ENCODE measurements at regions not wholly inside any gene's neighbourhood (a gene's known extent, or its start where the extent isn't known, plus 50 kb on each side); places are given as distances from the start of the nearest gene placed in this dataset.

DNA sequence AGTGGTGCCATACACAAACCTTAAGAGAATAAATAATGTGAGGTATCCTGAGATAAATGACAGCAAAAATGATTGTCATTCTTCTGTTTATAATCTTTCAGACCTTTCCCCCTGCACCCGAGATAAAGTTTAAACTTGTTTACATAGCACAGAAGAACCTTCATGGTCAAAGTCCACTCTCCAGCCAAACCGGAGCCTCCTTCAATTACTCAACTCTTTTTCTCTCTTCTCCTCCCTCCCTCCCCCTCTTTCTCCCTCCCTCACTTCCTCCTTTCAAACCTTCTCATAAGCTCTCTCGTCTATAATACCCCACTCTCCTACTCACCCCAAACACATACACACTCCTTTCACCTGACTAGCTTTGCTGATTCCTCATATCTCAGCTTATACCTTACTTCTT, 198.9 kb downstream of the EFHB start:
- ATAC-seq (no peak), DNase-seq (ENCODE audit: low spot score) (no peak)

DNA sequence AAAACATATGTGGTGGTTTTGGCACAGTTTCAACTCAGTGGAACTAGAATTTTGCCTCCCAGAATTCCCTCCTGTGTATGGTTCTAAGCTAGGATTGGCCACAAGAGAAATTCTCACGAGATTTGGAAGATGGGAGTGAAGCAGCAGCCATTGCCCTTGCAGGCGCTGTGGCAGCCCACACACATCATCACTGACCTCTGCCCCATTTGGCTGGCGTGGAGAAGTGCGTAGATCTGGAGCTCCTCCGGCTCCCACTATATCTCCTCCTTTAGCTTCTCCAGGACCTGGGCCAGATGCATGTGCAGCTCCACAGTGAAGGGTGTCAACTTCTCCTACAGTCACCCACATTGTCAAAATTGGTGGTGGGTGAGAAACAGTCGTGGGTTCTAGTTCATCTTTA, 199.6 kb downstream of the EFHB start:
- ATAC-seq = no peak
- DNase-seq (ENCODE audit: low spot score) = no peak
- intact Hi-C loops (cut with DNase I) = no loop called here

More for the DNA sequence above, 198.9 kb downstream of the EFHB start:
- intact Hi-C loops (cut with DNase I) = no loop called here

DNA sequence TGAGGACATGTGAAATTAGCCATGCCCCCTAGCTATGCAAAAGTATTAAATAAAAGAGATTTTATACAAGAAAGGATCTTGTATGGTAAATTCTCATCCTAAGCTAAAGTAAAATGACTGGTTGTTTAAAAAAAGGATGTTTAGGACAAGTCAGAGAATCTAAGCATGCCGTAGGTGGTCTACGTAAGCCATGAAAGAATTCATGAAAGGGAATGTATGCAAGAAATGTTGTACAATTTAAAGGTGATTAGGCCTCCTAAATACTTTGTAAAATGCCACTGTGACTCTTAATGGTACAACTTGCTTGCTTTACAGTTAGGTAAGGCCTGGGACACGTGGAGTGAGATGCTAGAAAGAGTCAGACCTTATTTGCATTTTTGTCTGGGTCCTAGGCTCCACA, 209.0 kb downstream of the EFHB start:
- ATAC-seq (no peak), DNase-seq (ENCODE audit: low spot score) (no peak)
- intact Hi-C loops (cut with DNase I) = no loop called here

DNA sequence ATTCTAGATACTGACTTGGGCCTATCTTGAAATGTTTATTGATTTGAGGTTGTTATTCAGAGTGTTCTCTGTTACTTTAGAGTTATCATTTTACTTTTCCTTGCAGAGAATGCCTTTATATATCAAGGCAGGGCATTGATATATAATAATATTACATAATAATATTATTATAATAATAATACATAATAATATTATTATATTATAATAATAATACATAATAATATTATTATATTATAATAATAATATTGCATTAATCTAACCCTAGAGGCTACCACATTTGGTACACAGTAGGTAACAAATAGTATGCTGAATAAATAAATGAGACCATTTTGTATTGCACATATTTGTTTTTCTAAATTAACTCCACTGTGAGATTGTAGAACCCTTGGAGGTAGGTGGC, 216.3 kb downstream of the EFHB start:
- ATAC-seq = no peak
- intact Hi-C loops (cut with DNase I) = no loop called here
- no peak for DNase-seq (ENCODE audit: low spot score)

DNA sequence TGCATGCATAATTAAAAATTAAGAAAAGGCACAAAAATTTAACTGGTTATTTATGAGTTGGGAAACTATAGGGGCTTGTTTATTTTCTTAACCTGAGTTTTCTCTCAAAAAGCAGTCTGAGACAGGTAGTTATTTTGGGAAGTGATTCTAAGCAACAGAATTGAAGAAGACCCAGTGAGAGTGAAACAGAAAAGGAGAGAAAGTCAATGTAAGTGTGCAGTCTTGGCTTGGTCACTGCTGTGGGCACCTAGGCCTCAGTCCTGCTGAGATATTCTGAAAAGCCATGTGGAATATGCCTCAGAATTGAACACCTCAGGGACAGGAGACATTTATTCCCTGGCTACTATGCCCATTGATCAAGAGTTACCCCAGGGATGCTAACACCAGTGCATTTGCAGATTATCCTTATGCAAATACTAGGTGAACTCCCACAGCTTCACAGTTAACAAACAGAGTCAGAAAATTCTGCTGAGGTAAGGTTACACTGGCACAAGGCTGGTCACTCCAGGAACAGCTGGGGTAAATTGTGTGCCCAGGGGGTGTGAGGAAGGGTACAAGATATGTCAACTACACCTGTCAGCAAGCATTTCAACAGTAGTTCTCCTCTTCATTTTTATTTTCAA, 222.7 kb downstream of the EFHB start:
- no peak for ATAC-seq
- DNase-seq (ENCODE audit: low spot score) = no peak
- intact Hi-C loops (cut with DNase I) = no loop called here

DNA sequence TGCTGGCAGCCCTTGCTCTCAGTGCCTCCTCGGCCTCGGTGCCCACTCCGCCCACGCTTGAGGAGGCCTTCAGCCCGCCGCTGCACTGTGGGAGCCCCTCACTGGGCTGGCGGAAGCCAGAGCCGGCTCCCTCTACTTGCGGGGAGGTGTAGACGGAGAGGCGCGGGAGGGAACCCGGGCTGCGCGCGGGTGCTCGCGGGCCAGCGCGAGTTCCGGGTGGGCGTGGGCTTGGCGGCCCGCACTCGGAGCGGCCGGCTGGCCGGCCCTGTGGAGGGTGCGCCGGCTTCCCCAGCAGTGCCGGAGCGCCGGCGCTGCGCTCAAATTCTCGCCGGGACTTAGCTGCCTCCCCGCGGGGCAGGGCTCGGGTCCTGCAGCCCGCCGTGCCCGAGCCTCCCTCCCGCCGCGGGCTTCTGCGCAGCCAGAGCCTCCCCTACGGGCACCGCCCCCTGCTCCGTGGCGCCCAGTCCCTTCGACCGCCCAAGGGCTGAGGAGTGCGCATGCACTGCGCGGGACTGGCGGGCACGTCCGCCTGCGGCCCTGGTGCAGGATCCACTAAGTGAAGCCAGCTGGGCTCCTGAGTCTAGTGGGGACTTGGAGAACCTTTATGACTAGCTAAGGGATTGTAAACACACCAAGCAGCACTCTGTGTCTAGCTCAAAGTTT, 231.5 kb downstream of the EFHB start:
- intact Hi-C loops (cut with DNase I) = no loop called here
- ATAC-seq (no peak), DNase-seq (ENCODE audit: low spot score) (no peak)

DNA sequence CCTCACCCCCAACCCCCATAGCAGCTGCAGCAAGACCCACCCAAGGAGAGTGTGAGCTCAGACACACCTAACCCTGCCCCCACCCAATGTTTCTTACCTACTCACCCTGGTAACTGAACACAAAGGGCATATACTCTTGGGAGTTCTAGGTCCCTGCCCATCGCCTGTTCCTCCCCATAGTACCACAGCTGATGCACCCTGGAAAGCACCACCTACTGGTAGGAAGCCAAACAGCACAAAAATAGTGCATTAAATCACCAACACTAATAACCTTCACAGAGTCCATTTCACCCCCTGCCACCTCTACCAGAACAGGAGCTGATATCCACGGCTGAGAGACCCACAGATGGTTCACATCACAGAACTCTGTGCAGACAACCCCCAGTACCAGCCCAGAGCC, 245.2 kb downstream of the EFHB start:
- DNase-seq (ENCODE audit: low spot score) (no peak), ATAC-seq (no peak)
- intact Hi-C loops (cut with DNase I) = no loop called here

DNA sequence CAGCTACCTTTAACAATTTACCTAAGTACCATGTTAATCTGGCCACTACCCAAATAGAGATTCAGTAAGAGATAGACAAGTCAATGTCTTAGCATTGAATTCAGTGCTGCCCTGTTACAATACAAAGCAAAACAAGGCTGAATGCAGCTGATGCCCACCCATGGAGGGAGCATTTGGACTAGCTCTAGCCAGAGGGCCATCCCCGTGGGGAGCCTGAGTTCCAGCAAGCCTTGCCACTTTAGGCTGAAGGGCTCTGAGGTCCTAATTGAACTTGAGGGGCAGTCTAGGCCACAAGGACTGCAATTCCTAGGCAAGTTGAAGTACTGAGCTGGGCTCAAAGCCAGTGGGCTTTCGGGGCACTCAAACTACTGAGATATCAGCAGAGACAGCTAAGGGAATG, 265.9 kb downstream of the EFHB start:
- no peak for ATAC-seq
- no peak for DNase-seq (ENCODE audit: low spot score)
- intact Hi-C loops (cut with DNase I) = no loop called here

DNA sequence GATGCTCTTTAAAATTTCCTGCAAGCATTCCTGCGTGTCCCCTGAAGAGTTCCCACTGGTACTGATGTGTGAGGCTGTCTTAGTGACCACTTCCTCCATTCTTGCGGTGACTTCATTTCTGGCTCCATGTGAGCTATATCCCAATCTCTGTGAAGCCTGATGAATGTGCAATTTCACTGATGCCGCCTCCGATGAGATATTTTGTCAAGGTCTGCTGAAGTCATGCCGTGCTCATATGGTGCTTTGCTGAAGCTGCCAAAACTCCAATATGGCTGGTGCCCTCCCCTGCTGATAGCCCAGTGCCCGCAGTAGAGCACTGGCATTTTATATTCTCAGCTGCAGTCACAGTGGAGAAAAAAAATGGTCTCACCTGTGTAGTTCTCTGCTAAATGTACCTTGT, 271.5 kb downstream of the EFHB start:
- DNase-seq (ENCODE audit: low spot score) = no peak
- intact Hi-C loops (cut with DNase I) = no loop called here
- ATAC-seq = no peak

DNA sequence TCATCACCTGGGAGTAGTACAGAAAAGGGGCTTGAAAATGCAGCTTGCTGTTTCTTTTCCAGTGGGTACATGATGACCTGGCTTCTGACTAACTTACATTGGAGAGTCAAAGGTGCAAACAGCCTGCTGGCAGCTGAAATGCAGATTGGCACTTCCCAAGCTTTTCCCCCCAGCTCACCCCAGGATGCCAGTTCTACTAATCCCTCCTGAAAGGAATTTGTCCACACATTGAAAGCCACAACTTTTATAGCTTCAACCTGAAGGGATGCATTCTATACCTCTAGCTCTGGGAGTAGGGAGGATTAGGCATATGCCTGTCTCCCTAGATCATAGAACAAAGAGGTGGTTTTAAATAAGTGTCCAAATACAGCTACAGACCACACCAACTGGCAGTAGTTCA, 281.7 kb downstream of the EFHB start:
- intact Hi-C loops (cut with DNase I) = no loop called here
- DNase-seq (ENCODE audit: low spot score) = no peak
- no peak for ATAC-seq

DNA sequence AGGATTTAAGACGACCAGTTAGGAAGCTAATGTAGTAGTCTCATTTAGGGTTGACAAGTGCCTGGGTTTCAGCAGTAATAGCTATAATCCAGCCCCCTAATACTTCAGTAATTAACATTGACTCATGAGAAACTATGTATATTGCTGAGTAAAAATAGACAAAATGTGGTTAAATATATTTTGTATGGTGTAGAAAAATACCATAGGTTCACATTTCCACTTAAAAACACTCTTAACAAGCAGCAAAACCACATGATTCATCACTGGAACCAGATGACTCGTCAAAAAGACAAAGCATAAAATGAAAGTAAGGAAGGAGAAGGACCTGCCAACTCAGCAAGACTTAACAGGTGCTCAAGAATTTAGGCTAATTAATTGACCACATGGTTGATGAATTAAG, 288.9 kb downstream of the EFHB start:
- DNase-seq (ENCODE audit: low spot score) (no peak), ATAC-seq (no peak)
- intact Hi-C loops (cut with DNase I) = no loop called here

DNA sequence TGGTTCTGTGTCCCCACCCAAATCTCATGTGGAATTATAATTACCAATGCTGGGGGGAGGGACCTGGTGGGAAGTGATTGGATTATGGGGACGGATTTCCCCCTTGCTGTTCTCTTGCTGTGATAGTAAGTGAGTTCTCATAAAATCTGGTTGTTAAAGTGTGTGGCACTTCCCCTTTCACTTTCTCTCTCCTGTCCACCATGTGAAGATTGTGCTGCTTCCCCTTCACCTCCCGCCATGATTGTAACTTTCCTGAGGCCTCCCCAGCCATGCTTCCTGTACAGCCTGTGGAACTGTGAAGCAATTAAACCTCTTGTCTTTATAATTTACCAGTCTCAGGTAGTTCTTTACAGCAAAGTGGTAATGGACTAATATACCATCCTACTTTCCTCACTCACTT, 289.6 kb downstream of the EFHB start:
- no peak for ATAC-seq
- intact Hi-C loops (cut with DNase I) = no loop called here
- DNase-seq (ENCODE audit: low spot score) = no peak

DNA sequence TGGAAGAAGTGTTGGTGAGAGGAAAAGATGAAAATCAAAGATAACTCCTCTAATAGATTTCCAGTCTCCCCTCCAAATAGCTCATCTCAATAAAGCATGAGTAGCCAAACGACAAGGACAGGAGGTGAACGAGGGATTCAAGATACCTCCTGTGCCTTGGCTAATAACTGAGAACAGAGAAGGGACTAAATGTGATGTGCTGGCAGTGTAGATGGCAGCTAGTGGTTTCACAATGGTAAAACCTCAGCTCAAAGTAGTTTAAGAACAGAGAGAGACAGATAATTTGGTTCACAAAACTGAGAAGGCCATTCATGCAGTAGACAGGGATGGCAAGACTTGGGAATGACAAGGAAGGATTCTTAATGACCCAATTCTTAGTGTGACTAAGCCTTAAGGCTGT, 292.6 kb downstream of the EFHB start:
- DNase-seq (ENCODE audit: low spot score) (no peak), ATAC-seq (no peak)
- intact Hi-C loops (cut with DNase I) = no loop called here

DNA sequence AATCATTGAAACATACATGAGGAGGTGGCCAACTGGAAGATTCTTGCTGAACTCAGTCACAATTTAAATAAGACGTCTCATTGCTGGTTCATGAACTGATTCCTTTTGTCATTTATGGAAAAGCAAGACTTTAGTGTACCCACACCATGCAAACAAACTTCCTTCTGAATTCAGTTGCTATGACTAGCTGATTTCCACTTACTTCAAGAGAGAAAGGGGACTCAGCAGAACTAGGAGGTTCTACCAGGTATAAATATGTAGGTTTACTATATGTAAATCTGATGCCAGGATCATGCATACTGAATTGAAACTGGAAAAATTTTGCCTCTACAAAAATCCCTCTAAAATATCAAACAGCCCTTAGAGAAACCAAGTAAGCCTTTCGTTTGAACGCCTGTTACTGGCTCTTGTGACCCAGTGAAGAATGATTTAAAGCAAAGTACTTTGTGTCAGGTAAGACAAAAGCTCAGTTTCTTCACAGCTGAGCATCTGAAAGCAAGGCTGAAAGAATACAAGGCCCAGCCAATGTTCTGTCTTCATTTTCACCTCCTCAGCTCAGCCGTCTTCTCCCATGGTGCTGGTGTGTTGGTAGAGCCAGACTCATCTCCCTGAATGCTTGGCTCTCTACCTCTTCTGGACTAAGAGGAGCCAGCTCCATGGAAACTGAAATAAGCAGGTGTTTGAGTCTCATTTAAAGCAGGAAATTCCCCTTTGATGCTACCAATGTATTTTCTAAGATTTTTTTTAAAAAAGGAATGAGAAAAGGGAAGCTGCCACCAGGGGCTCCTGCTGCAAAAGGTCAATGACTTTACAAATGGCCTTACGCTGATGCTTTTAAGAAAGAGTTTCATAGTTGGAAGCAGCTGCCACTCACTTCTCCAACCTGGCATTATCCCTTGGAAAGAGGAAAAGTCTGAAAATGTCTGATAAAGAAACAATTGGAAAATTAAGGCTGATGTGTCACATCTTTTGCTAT, 301.6 kb downstream of the EFHB start:
- intact Hi-C loops (cut with DNase I) = no loop called here
- ATAC-seq = no peak
- DNase-seq (ENCODE audit: low spot score) = no peak

DNA sequence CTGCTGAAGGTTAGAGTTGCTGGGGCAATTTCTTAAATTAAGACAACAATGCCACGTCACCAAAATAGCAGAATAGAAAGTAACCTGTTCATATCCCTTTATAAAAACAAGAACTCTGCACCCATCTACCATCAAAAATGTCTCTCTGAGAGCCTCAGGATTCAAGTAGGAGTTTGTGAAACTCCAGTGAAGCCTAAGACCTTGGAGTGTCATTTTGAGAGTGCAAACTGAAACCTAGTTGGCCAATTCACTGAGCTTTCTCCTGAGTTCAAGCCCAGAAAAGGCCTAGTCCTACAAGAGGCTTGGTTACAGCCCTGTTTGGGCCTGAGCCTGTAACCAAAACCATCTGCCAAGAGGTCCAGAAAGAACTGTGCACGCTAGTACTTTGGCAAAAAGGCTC, 335.1 kb downstream of the EFHB start:
- intact Hi-C loops (cut with DNase I) = no loop called here
- DNase-seq (ENCODE audit: low spot score) (no peak), ATAC-seq (no peak)

DNA sequence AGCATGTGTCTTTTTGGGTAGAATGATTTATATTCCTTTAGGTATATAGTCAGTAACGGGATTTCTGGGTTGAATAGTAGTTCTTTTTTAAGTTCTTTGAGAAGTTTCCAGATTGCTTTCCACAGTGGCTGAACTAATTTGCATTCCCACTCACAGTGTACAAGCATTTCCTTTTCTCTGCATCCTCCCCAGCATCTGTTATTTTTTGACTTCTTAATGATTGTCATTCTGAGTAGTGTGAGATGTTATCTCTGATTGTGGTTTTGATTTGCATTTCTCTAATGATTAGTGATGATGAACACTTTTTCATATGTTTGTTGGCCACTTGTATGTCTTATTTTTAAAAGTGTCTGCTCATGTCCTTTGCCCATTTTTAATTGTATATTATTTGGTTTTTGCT, 337.6 kb downstream of the EFHB start:
- intact Hi-C loops (cut with DNase I) = no loop called here
- DNase-seq (ENCODE audit: low spot score) (no peak), ATAC-seq (no peak)

DNA sequence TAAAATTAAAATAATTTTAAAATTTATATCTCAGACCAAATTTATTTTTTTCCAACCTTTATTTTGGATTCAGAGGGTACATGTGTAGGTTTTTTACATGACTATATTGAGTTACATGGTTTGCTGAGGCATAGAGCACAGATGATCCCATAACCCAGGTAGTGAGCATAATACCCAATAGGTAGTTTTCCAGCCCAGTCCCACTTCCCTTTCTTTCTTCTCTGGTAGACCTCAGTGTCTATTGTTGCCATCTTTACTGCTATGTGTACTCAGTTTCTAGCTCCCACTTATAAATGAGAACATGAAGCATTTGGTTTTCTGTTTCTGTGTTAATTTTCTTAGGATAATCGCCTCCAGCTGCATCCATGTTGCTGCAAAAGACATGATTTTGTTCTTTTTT, 338.1 kb downstream of the EFHB start:
- intact Hi-C loops (cut with DNase I) = no loop called here
- DNase-seq (ENCODE audit: low spot score) = no peak
- no peak for ATAC-seq
